ACC112 (cell line): ENCODE measurements at regions not wholly inside any gene's neighbourhood (a gene's known extent, or its start where the extent isn't known, plus 50 kb on each side); places are given as distances from the start of the nearest gene placed in this dataset.

ENCODE experiments used
- H2AFZ ChIP-seq: fragments of 200-600 bp; sonication (generic); one replicate; pipeline ENCODE4 v1.6.0; 2017; ENCODE audit warnings: antibody characterized with exemption, low read length; ENCODE audit not compliant: unreplicated experiment
- H3K27ac ChIP-seq: fragments of 200-600 bp; sonication (generic); 2 replicates; pipeline ENCODE4 v1.5.1; 2014; ENCODE audit warnings: low read depth, mild to moderate bottlenecking, antibody characterized with exemption, low read length, moderate library complexity
- H3K27me3 ChIP-seq: fragments of 200-600 bp; sonication (generic); 2 replicates; pipeline ENCODE4 v1.6.1; 2014; ENCODE audit warnings: mild to moderate bottlenecking, antibody characterized with exemption, low read length, moderate library complexity, mixed read lengths; ENCODE audit not compliant: insufficient read depth
- H3K36me3 ChIP-seq: fragments of 200-600 bp; sonication (generic); 2 replicates; pipeline ENCODE4 v1.6.1; 2016; ENCODE audit warnings: mild to moderate bottlenecking, antibody characterized with exemption, low read length, moderate library complexity, mixed read lengths; ENCODE audit not compliant: insufficient read depth
- H3K4me1 ChIP-seq: fragments of 200-600 bp; sonication (generic); one replicate; pipeline ENCODE4 v1.6.1; 2016; ENCODE audit warnings: low read length, mixed read lengths; ENCODE audit not compliant: insufficient read depth, unreplicated experiment, control insufficient read depth
- H3K4me3 ChIP-seq: fragments of 200-600 bp; sonication (generic); 2 replicates; pipeline ENCODE4 v1.5.1; 2014; ENCODE audit warnings: mild to moderate bottlenecking, low read depth, low read length
- H3K79me2 ChIP-seq: fragments of 200-600 bp; sonication (generic); one replicate; pipeline ENCODE4 v1.6.0; 2016; ENCODE audit warnings: low read length; ENCODE audit not compliant: control insufficient read depth, unreplicated experiment, insufficient read depth

DNA sequence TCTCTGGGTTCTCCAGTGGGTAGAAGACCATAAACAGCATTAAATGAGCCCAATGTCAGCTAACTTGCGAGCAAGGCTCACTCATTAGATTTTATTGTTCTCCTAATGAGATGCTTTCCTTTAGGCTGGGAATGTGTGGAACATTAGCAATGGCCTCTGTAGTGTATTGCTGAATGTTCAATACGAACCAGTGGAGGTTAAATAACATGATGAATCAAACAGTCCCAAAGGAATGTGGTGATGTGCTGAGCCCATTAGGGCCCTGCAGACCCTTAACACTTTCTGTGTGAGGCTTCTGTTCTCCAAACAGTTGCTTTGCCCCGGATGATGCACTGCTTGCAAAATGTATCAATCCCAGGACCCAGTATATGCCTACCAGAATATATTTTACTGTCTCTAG is 225.5 kb downstream of the ATG4C start:
- Histone ChIP-seq H3K36me3 (no peaks in the 10 kb centered on the region), H3K4me3 (no peak overlapping the region), H3K79me2 (no peaks in the 10 kb centered on the region), H3K27me3 (peaks cover 22% of the 10 kb centered on the region), H3K4me1 (no peaks in the 10 kb centered on the region), H3K27ac (no peak overlapping the region), H2AFZ (no peak overlapping the region)

DNA sequence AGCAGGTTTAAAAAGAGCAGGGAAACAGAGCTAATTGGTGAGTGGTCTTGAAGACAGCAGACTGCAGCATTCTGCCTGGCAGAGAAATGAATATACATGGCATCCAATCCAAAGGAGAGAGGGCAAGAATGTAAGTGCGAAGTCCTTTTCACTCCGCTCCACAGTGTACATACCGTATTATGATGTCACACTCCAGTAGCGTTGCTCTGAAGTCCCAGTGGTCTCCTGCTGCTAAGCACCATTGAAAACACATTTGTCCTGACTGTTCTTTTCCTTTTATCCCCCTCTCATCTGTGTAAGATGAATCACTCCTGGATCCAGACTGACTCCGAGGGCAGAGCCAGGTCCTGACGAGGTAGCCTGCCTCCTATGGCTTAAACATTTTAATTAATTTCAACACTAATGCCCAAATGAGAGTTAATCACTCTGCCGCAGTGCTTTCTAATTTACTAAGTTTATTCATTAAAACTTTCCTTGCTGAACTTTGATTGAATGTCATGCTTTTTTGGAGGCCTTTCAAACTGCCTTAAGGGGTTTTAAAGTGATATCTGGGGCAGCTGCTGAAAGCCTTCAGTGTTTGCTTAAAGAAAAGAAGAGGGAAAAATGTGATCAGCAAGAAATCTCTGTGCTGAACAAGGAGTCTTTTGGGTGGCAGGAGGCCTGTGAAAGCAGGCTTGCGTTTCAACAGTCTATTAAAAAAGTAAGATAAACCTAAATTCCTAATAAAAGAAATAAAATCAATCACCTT is 227.2 kb downstream of the ATG4C start:
- Histone ChIP-seq H2AFZ (no peak overlapping the region), H3K27ac (no peak overlapping the region), H3K79me2 (no peaks in the 10 kb centered on the region), H3K4me3 (no peak overlapping the region), H3K4me1 (no peaks in the 10 kb centered on the region), H3K27me3 (peaks cover 10% of the 10 kb centered on the region; the same call in 1 of the 2 replicates), H3K36me3 (no peaks in the 10 kb centered on the region)

DNA sequence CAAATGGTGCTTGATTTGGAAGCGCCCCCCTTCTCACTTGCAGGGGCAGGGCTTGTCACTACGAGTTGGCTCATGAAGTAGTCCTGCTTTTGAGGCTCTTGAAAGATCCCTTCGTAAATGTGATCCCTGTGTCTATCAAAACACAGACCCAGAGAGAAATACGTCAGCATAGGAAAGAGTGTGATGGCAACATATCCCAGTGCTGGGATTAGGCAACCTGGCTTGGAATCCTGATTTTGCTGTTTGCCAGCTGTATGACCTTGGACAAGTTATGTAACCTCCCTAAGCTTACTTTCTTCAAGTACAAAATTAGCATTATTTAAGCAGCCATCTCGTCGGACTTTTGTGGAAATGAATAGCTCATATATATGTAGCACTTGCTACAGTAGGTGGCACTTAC is 228.4 kb downstream of the ATG4C start:
- H3K79me2 ChIP-seq = no peaks in the 10 kb centered on the region
- no peaks in the 10 kb centered on the region for H3K36me3 ChIP-seq
- H2AFZ ChIP-seq = no peak overlapping the region
- no peaks in the 10 kb centered on the region for H3K4me1 ChIP-seq
- H3K27ac ChIP-seq = no peak overlapping the region
- H3K27me3 ChIP-seq = no peaks in the 10 kb centered on the region
- no peak overlapping the region for H3K4me3 ChIP-seq

DNA sequence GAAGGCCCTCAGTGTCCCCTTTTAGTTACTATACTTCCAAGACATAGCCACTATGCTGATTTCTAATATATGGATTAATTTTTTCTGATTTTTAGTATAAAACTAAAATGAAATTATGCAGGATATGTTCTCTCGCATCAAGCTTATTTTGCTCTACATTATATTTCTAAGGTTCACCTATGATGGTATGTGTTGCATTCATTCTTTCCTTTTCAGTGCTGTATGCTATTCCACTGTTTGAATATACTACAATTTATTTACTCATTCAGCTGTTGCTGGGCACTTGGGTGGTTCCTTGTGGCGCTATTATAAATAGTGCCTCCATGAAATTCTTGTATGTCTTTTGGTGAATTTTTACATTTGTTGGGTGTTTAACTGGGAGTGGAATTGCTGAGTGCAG is 230.3 kb downstream of the ATG4C start:
- Histone ChIP-seq H3K36me3 (no peaks in the 10 kb centered on the region), H3K27ac (no peak overlapping the region), H2AFZ (no peak overlapping the region), H3K27me3 (no peaks in the 10 kb centered on the region), H3K79me2 (no peaks in the 10 kb centered on the region), H3K4me3 (no peak overlapping the region), H3K4me1 (no peaks in the 10 kb centered on the region)

DNA sequence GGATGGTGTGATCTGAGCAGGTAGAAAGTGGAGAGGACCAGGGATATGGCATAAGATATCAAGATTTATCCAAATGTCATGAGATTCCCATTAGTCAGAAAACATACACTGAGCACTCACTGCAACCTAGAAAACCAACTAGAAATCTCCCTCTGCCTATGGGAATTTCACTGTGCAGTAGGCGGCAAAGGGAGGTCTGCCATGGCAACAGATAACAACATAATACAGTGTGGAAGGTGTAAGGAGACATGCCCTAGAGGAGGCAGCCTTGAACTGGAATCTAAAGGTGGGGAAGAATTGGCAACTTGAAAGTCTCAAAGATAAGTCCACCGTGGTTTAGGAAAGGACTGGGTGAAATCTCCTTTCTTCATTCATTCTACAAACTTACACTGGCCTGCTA is 238.4 kb downstream of the ATG4C start:
- Histone ChIP-seq H3K27ac (no peak overlapping the region), H3K36me3 (no peaks in the 10 kb centered on the region), H3K79me2 (no peaks in the 10 kb centered on the region), H3K4me1 (no peaks in the 10 kb centered on the region), H3K4me3 (no peak overlapping the region), H2AFZ (no peak overlapping the region), H3K27me3 (peaks cover 7% of the 10 kb centered on the region)

DNA sequence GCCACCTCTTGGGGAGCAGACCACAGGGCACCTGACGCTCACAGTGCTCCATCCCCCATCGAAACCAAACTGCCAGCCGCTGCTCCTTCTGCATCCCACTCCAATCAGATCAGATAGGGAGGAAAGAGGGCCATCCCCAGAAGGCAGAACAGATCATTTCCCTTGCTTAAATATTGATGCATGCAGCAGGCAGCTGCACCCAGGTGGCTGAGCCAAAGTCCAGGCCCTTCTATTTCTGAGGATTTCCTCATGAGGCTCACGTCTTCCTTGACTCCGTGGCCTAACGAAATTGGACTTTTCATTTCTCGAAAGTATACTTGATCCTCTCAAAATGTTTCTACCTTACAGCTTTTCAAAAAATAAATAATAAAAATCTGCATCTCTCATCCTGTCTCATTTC is 239.2 kb downstream of the ATG4C start:
- no peak overlapping the region for H3K4me3 ChIP-seq
- no peak overlapping the region for H3K27ac ChIP-seq
- H2AFZ ChIP-seq = no peak overlapping the region
- no peaks in the 10 kb centered on the region for H3K79me2 ChIP-seq
- H3K4me1 ChIP-seq = no peaks in the 10 kb centered on the region
- H3K27me3 ChIP-seq = peaks cover 7% of the 10 kb centered on the region
- no peaks in the 10 kb centered on the region for H3K36me3 ChIP-seq

DNA sequence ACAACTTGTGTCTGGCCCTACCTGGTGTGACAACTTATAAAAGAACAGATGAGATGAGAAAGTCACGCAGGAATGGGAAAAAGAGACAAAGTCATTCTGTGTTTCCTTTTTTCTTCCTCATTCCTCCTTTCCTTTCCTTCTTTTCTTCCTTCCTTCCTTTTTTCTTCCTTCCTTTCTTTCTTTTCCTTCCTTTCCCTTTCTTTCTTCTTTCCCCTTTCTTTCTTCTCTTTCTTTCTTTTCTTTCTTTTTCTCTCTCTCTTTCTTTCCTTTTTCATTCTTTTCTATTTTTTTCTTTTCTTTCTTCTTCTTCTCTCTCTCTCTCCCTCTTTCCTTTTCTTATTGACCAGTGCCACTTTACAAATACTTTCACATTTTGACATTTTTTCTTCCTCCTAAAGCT is 239.7 kb downstream of the ATG4C start:
- H3K27me3 ChIP-seq = peaks cover 11% of the 10 kb centered on the region
- no peak overlapping the region for H3K4me3 ChIP-seq
- H3K27ac ChIP-seq = no peak overlapping the region
- H3K4me1 ChIP-seq = no peaks in the 10 kb centered on the region
- no peak overlapping the region for H2AFZ ChIP-seq
- no peaks in the 10 kb centered on the region for H3K79me2 ChIP-seq
- no peaks in the 10 kb centered on the region for H3K36me3 ChIP-seq

DNA sequence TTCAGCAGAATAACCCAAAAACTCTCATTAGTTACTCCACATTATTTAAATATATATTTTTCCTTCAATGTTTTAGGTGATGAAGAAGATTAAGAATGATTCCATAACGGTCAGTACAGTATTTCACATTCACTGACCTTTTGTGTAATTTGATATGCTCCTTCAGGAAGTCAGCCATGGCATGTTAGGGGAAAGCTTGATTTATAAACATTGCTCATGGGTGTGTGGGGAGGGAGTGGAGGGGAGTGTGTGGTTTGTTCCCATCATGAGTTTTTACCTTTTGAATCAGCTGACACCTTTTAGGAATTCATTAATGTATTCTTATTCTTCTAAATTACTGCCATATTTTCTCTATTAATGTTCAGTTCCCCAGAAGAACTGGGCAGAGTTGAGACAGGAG is 240.2 kb downstream of the ATG4C start:
- Histone ChIP-seq H2AFZ (no peak overlapping the region), H3K27me3 (peaks cover 16% of the 10 kb centered on the region), H3K4me3 (no peak overlapping the region), H3K4me1 (no peaks in the 10 kb centered on the region), H3K79me2 (no peaks in the 10 kb centered on the region), H3K36me3 (no peaks in the 10 kb centered on the region), H3K27ac (no peak overlapping the region)

DNA sequence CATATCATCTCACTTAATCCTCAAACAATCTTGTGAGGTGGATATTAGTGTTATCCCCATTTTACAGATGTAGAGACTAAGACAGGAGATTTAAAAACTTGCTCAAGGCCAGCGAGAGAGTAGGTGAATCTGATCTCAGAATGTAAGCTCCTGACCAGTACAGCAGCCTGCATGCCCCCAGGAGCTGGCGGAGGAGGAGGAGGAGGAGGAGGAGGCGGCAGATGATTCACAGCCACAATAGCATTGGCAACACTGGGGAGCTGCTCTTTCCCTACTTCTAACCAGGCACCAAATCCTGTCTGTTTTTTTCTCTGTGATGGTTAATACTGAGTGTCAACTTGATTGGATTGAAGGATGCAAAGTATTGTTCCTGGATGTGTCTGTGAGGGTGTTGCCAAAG is 243.2 kb downstream of the ATG4C start:
- H3K27me3 ChIP-seq = peaks cover 34% of the 10 kb centered on the region
- H3K79me2 ChIP-seq = no peaks in the 10 kb centered on the region
- H3K27ac ChIP-seq = no peak overlapping the region
- no peak overlapping the region for H2AFZ ChIP-seq
- H3K4me1 ChIP-seq = no peaks in the 10 kb centered on the region
- no peak overlapping the region for H3K4me3 ChIP-seq
- H3K36me3 ChIP-seq = no peaks in the 10 kb centered on the region

DNA sequence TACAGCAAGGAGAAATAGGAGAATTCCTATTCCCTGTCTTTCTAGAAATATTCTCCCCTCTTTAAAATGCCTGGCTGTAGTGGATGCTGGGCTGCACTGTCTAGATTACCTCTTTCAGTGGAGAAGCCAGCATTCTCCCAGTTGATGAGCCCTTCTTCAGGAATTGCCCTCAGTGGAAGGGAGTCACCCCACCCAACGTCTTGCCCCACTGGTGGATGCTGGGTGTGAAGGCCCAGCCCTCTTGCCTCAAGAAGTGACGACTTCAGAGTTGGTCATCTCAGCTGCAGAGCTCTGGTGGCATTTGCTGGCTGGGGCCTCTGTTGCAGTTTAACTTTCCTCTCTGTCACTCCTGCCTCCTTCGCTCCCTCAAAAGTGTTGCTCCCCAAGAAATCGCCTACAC is 248.2 kb downstream of the ATG4C start:
- no peaks in the 10 kb centered on the region for H3K4me1 ChIP-seq
- no peaks in the 10 kb centered on the region for H3K36me3 ChIP-seq
- no peaks in the 10 kb centered on the region for H3K79me2 ChIP-seq
- H3K27ac ChIP-seq = no peak overlapping the region
- no peak overlapping the region for H2AFZ ChIP-seq
- peaks cover 41% of the 10 kb centered on the region for H3K27me3 ChIP-seq
- H3K4me3 ChIP-seq = no peak overlapping the region

DNA sequence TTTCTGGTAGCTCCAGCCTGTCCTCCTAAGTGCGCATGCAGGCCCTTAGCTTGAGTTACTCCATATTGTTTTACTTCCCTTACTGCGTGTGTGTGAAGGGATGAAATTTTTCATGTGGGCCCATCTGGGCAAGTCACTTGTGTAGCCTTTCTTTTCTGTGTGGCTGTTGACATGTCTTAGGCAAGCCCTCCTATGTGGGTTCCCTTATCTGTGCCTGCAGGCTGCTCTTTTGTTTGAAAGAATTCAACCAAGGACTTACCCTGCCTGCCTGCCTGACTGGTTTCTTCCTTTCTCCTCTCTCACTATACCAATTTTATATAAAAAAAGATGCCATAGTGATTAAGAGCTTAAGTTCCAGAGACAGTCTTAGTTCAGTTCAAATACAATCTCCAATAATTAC is 249.3 kb downstream of the ATG4C start:
- no peaks in the 10 kb centered on the region for H3K36me3 ChIP-seq
- H2AFZ ChIP-seq = no peak overlapping the region
- H3K27me3 ChIP-seq = peaks cover 41% of the 10 kb centered on the region
- H3K4me3 ChIP-seq = no peak overlapping the region
- no peaks in the 10 kb centered on the region for H3K4me1 ChIP-seq
- no peak overlapping the region for H3K27ac ChIP-seq
- H3K79me2 ChIP-seq = no peaks in the 10 kb centered on the region
